Adrenal gland (tissue), 9 donors: ENCODE measurements at regions not wholly inside any gene's neighbourhood (a gene's known extent, or its start where the extent isn't known, plus 50 kb on each side); places are given as distances from the start of the nearest gene placed in this dataset.

Experiments used
- DNase-seq, 7 donors: peaks; one replicate each; pipeline ENCODE4 v3.0.0-alpha.2; 2019 to 2020
- H3K27ac ChIP-seq, 5 donors: fragments of 200-600 bp; sonication (generic) in 4 of 5; 1 replicate in 3 of 5; 2 replicates in 2 of 5; pipeline versions ENCODE4 v1.5.1 to v1.8.0; 2016 to 2020; ENCODE audit warnings: mild to moderate bottlenecking in 1 of 5
- H3K27me3 ChIP-seq: fragments of 200-600 bp; 2 replicates; pipeline ENCODE4 v1.8.0; 2021
- H3K36me3 ChIP-seq, 2 donors: fragments of 200-600 bp; replicated peaks in 1 of 2; 1 replicate in 1 of 2; 2 replicates in 1 of 2; pipeline versions ENCODE4 v1.5.1 to v1.8.0; 2018 to 2022
- H3K4me1 ChIP-seq, 2 donors: fragments of 200-600 bp; replicated peaks in 1 of 2; 1 replicate in 1 of 2; 2 replicates in 1 of 2; pipeline versions ENCODE4 v1.5.1 to v1.8.0; 2018 to 2021
- H3K4me3 ChIP-seq, 4 donors: fragments of 200-600 bp; sonication (generic) in 3 of 4; one replicate each; pipeline ENCODE4 v1.5.1; 2016 to 2018
- H3K9me3 ChIP-seq, 3 donors: fragments of 200-600 bp; sonication (generic) in 1 of 3; replicated peaks in 1 of 3; 1 replicate in 2 of 3; 2 replicates in 1 of 3; pipeline versions ENCODE4 v1.5.1 to v1.8.0; 2016 to 2021
- CTCF ChIP-seq, 6 experiments: fragments of 450-650 bp in 4 of 6; fragments of 200-600 bp in 2 of 6; sonication (generic) in 1 of 6; IDR thresholded peaks; 1 replicate in 5 of 6; 2 replicates in 1 of 6; pipeline versions ENCODE4 v1.5.1 to v1.8.0; 2016 to 2021; ENCODE audit warnings: antibody characterized with exemption in 6 of 6, mild to moderate bottlenecking in 2 of 6, moderate library complexity in 1 of 6
- POLR2A ChIP-seq, 2 donors: fragments of 450-650 bp; IDR thresholded peaks; one replicate each; pipeline ENCODE4 v1.6.1; 2017; ENCODE audit warnings: antibody characterized with exemption in 2 of 2, mild to moderate bottlenecking in 2 of 2, moderate library complexity in 1 of 2
- WGBS, 4 donors: extraction: QIAGEN DNeasy Blood & Tissue Kit in 2 of 4; methylation state at CpG; one replicate each; pipeline versions ENCODE4 v1.1.5 to v1.1.7; 2013 to 2017; 5-methylcytosine and 5-hydroxymethylcytosine counted together
- intact Hi-C, 2 donors: fragments of 100-400 bp; cut with DNase I; formaldehyde crosslinking; loops; one replicate each; pipeline versions ENCODE4 v1.14.1 to v1.15.0; 2022 to 2023
- donor health status: healthy with polysubstance abuse.
- donor health status: Bipolar disorder and iron deficiency.
- donor health status: DM: yes; HTN: yes; CAD: no.
- donor health status: DM: no; HTN: no; CAD: no.
- donor health status: DM: no; HTN: no; CAD: no.

- intact Hi-C loops = no loop called here
- H3K27me3 ChIP-seq = no peaks in the 10 kb centered on the region
- H3K4me1 ChIP-seq = no peaks in the 10 kb centered on the region
- H3K27ac ChIP-seq = no peak overlapping the region
- DNase-seq = no peak
- TF ChIP-seq POLR2A (IDR thresholded peaks at IDR 0.05) (no peak), CTCF (IDR thresholded peaks at IDR 0.05) (no peak)
- H3K36me3 ChIP-seq = no peaks in the 10 kb centered on the region
- H3K9me3 ChIP-seq = no peaks in the 10 kb centered on the region
- H3K4me3 ChIP-seq = no peak overlapping the region
- WGBS, 4 donors = 75 to 79% (median 78%) methylated on average over 1 of the region's 1 CpG
Observed at GRCh38 chr14:45308745-45309397, 55.9 kb upstream of the MIS18BP1 start.
